CD14-positive monocyte (primary cell): ENCODE measurements at regions not wholly inside any gene's neighbourhood (a gene's known extent, or its start where the extent isn't known, plus 50 kb on each side); places are given as distances from the start of the nearest gene placed in this dataset.

Experiments used
- DNase-seq, 3 donors: peaks; one replicate each; pipeline ENCODE4 v3.0.0-alpha.2; 2011 to 2022
- H2AFZ ChIP-seq: 2 replicates; pipeline ENCODE4 v1.6.0; 2012; ENCODE audit warnings: mild to moderate bottlenecking, low read depth, low read length, inconsistent platforms; ENCODE audit not compliant: insufficient read depth, poor library complexity, severe bottlenecking
- H3K27ac ChIP-seq, 2 donors: 1 replicate in 1 of 2; 2 replicates in 1 of 2; pipeline ENCODE4 v1.5.1; 2012 to 2013; ENCODE audit warnings: low read length in 2 of 2, control low read depth in 1 of 2, inconsistent platforms in 1 of 2, low read depth in 1 of 2, mild to moderate bottlenecking in 1 of 2
- H3K27me3 ChIP-seq, 2 donors: one replicate each; pipeline versions ENCODE4 v1.6.0 to v1.6.1; 2011 to 2013; ENCODE audit warnings: low read length in 2 of 2; ENCODE audit not compliant: control insufficient read depth in 2 of 2, insufficient read depth in 2 of 2
- H3K36me3 ChIP-seq, 2 donors: replicated peaks in 1 of 2; 1 replicate in 1 of 2; 2 replicates in 1 of 2; pipeline versions ENCODE4 v1.5.1 to v1.6.1; 2012 to 2013; ENCODE audit warnings: low read length in 2 of 2, control low read depth in 1 of 2, inconsistent platforms in 1 of 2, mild to moderate bottlenecking in 1 of 2; ENCODE audit not compliant: insufficient read depth in 2 of 2, control insufficient read depth in 1 of 2
- H3K4me1 ChIP-seq, 2 donors: 1 replicate in 1 of 2; 2 replicates in 1 of 2; pipeline versions ENCODE4 v1.5.1 to v1.6.1; 2012 to 2013; ENCODE audit warnings: low read length in 2 of 2, control low read depth in 1 of 2, inconsistent platforms in 1 of 2, mild to moderate bottlenecking in 1 of 2, moderate library complexity in 1 of 2; ENCODE audit not compliant: insufficient read depth in 2 of 2, control insufficient read depth in 1 of 2
- H3K4me2 ChIP-seq: replicated peaks from 2 replicates; pipeline ENCODE3; 2012; ENCODE audit warnings: low read length, moderate library complexity, mild to moderate bottlenecking; ENCODE audit not compliant: poor library complexity, severe bottlenecking; ENCODE audit errors: extremely low read depth
- H3K4me3 ChIP-seq, 3 experiments: fragments of 200-600 bp in 1 of 3; sonication (generic) in 1 of 3; replicated peaks in 1 of 3; 1 replicate in 2 of 3; 2 replicates in 1 of 3; pipeline ENCODE4 v1.5.1; 2011 to 2013; ENCODE audit warnings: low read length in 3 of 3, mild to moderate bottlenecking in 3 of 3, control low read depth in 2 of 3, low read depth in 2 of 3, inconsistent platforms in 1 of 3, moderate library complexity in 1 of 3
- H3K79me2 ChIP-seq: 2 replicates; pipeline ENCODE4 v1.6.0; 2012; ENCODE audit warnings: mild to moderate bottlenecking, control low read depth, inconsistent platforms, low read length, moderate library complexity; ENCODE audit not compliant: insufficient read depth
- H3K9ac ChIP-seq: 2 replicates; pipeline ENCODE4 v1.6.0; 2017; ENCODE audit warnings: low read length, mild to moderate bottlenecking; ENCODE audit not compliant: insufficient read depth, poor library complexity, severe bottlenecking
- H3K9me3 ChIP-seq, 2 donors: replicated peaks in 1 of 2; 1 replicate in 1 of 2; 2 replicates in 1 of 2; pipeline versions ENCODE4 v1.5.1 to v1.6.1; 2012 to 2013; ENCODE audit warnings: low read length in 2 of 2, control low read depth in 1 of 2; ENCODE audit not compliant: control insufficient read depth in 1 of 2, insufficient read depth in 1 of 2
- H4K20me1 ChIP-seq: 2 replicates; pipeline ENCODE4 v1.6.0; 2012; ENCODE audit warnings: mild to moderate bottlenecking, low read length, control low read depth, moderate library complexity; ENCODE audit not compliant: insufficient read depth
- H3K27ac Mint-ChIP-seq, 7 donors: one replicate each; pipeline ENCODE4 v1.8.0; 2020; ENCODE audit warnings: mild to moderate bottlenecking in 7 of 7, mixed read lengths in 7 of 7, moderate library complexity in 6 of 7, inconsistent platforms in 2 of 7
- H3K27me3 Mint-ChIP-seq, 3 donors: one replicate each; pipeline ENCODE4 v1.8.0; 2021 to 2022; ENCODE audit warnings: low read depth in 3 of 3, mild to moderate bottlenecking in 3 of 3, mixed read lengths in 3 of 3, moderate library complexity in 3 of 3, inconsistent platforms in 1 of 3
- H3K36me3 Mint-ChIP-seq, 2 donors: one replicate each; pipeline ENCODE4 v1.8.0; 2020; ENCODE audit warnings: mixed read lengths in 2 of 2, inconsistent platforms in 1 of 2, mild to moderate bottlenecking in 1 of 2
- H3K4me1 Mint-ChIP-seq: one replicate; pipeline ENCODE4 v1.8.0; 2020; ENCODE audit warnings: mild to moderate bottlenecking, mixed read lengths
- H3K4me3 Mint-ChIP-seq, 2 donors: one replicate each; pipeline ENCODE4 v1.8.0; 2020; ENCODE audit warnings: mild to moderate bottlenecking in 2 of 2, mixed read lengths in 2 of 2, moderate library complexity in 1 of 2
- H3K9me3 Mint-ChIP-seq, 7 donors: one replicate each; pipeline ENCODE4 v1.8.0; 2020 to 2022; ENCODE audit warnings: mixed read lengths in 7 of 7, mild to moderate bottlenecking in 6 of 7, moderate library complexity in 6 of 7, inconsistent platforms in 2 of 7
- WGBS: methylation state at CpG from one replicate; pipeline ENCODE4 v1.1.5; 2013; ENCODE audit warnings: missing lambda C conversion rate; ENCODE audit not compliant: insufficient coverage; 5-methylcytosine and 5-hydroxymethylcytosine counted together
- intact Hi-C, 2 donors: fragments of 100-400 bp; cut with micrococcal nuclease; formaldehyde crosslinking; loops; one replicate each; pipeline versions ENCODE4 v1.15.0 to v1.15.1; 2023
- TF ChIP-seq, protein P1 (sequence below): fragments of 200-600 bp; IDR thresholded peaks from one replicate; pipeline ENCODE4 v1.8.0; 2022; ENCODE audit warnings: antibody characterized with exemption, mild to moderate bottlenecking

DNA sequence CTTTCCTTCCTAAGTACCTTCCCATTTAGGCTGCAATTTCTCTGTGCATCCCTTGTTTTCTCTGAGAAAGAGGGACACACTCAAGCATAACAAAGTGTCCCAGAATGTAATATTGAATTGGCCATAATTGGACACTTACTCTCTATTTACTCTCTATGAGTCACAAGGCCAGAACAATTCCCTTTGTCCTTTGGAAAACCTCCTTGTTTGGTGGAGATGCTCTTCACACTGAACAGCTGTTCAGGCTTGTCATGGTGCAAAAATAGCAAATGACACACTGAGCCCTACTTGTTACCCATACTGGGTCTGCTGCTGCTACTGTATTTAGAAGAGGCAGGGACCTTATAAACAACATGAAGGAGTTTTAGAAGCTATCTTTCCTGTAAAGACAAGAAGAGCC, 1590.5 kb upstream of the TMEM132C start:
- no peak overlapping the region for H3K4me3 ChIP-seq
- no peak overlapping the region for H3K4me2 ChIP-seq
- TF ChIP-seq, protein P1, sequence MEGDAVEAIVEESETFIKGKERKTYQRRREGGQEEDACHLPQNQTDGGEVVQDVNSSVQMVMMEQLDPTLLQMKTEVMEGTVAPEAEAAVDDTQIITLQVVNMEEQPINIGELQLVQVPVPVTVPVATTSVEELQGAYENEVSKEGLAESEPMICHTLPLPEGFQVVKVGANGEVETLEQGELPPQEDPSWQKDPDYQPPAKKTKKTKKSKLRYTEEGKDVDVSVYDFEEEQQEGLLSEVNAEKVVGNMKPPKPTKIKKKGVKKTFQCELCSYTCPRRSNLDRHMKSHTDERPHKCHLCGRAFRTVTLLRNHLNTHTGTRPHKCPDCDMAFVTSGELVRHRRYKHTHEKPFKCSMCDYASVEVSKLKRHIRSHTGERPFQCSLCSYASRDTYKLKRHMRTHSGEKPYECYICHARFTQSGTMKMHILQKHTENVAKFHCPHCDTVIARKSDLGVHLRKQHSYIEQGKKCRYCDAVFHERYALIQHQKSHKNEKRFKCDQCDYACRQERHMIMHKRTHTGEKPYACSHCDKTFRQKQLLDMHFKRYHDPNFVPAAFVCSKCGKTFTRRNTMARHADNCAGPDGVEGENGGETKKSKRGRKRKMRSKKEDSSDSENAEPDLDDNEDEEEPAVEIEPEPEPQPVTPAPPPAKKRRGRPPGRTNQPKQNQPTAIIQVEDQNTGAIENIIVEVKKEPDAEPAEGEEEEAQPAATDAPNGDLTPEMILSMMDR = no peak
- H3K36me3 Mint-ChIP-seq = no peaks in the 10 kb centered on the region
- no peaks in the 10 kb centered on the region for H3K36me3 ChIP-seq
- H3K4me1 Mint-ChIP-seq = no peaks in the 10 kb centered on the region
- no peak overlapping the region for H2AFZ ChIP-seq
- no peak overlapping the region for H3K27ac Mint-ChIP-seq
- no peak for DNase-seq
- H3K9me3 Mint-ChIP-seq = peaks cover 0 to 5% (median 0%) of the 10 kb centered on the region in 7 donors
- no peaks in the 10 kb centered on the region for H3K27me3 ChIP-seq
- intact Hi-C loops = no loop called here
- no peaks in the 10 kb centered on the region for H3K4me1 ChIP-seq
- H3K27me3 Mint-ChIP-seq = peaks cover 0 to 3% (median 0%) of the 10 kb centered on the region in 3 donors
- no peaks in the 10 kb centered on the region for H3K79me2 ChIP-seq
- H3K9me3 ChIP-seq = peaks cover 0 to 3% of the 10 kb centered on the region in 2 donors
- H3K27ac ChIP-seq = no peak overlapping the region
- no peak overlapping the region for H3K9ac ChIP-seq
- no peak overlapping the region for H3K4me3 Mint-ChIP-seq
- no peaks in the 10 kb centered on the region for H4K20me1 ChIP-seq

DNA sequence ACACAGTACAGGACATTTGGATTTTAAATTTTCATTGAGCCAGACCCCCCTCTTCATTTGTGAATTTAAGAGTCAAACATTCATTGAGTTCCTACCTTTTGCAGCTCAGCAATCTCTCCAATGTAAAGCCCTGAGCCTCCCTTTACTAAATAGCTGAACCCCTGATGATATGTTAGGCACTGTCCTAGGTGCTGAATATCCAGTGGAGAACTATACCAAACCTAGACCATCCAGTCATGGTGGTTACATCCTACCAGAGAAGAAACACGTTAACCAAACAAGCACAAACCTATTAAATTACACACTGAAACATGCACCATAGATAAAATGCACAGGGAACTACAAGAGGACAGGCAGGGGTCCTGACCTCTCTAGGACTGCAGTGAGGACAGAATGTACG, 1585.3 kb upstream of the TMEM132C start:
- H2AFZ ChIP-seq = no peak overlapping the region
- no peaks in the 10 kb centered on the region for H3K4me1 Mint-ChIP-seq
- TF ChIP-seq, protein P1 = no peak
- no peaks in the 10 kb centered on the region for H4K20me1 ChIP-seq
- H3K27ac Mint-ChIP-seq = no peak overlapping the region
- no peaks in the 10 kb centered on the region for H3K27me3 ChIP-seq
- H3K4me3 Mint-ChIP-seq = no peak overlapping the region
- H3K27ac ChIP-seq = no peak overlapping the region
- H3K27me3 Mint-ChIP-seq = peaks cover 0 to 3% (median 0%) of the 10 kb centered on the region in 3 donors
- no peaks in the 10 kb centered on the region for H3K79me2 ChIP-seq
- peaks cover 3 to 27% (median 9%) of the 10 kb centered on the region in 7 donors for H3K9me3 Mint-ChIP-seq
- H3K4me1 ChIP-seq = no peaks in the 10 kb centered on the region
- H3K9me3 ChIP-seq = peaks cover 9 to 19% of the 10 kb centered on the region in 2 donors
- H3K4me2 ChIP-seq = no peak overlapping the region
- intact Hi-C loops = no loop called here
- H3K36me3 Mint-ChIP-seq = no peaks in the 10 kb centered on the region
- H3K9ac ChIP-seq = no peak overlapping the region
- no peaks in the 10 kb centered on the region for H3K36me3 ChIP-seq
- no peak overlapping the region for H3K4me3 ChIP-seq
- DNase-seq = no peak
- 83% methylated on average over 1 of the region's 2 CpGs for WGBS
